Neuronal stem cell (in vitro differentiated cells): ENCODE measurements at regions not wholly inside any gene's neighbourhood (a gene's known extent, or its start where the extent isn't known, plus 50 kb on each side); places are given as distances from the start of the nearest gene placed in this dataset.

Source experiments
- DNase-seq: peaks from one replicate; pipeline ENCODE4 v3.0.0-alpha.2; 2013; ENCODE audit warnings: low spot score
- H2AFZ ChIP-seq: one replicate; pipeline ENCODE4 v1.6.1; 2013; ENCODE audit warnings: mild to moderate bottlenecking, low read length, inconsistent platforms
- H2AK5ac ChIP-seq: 2 replicates; pipeline ENCODE4 v1.6.1; 2013; ENCODE audit warnings: low read depth, mild to moderate bottlenecking, inconsistent platforms, low read length, moderate library complexity, mixed read lengths
- H2BK120ac ChIP-seq: 2 replicates; pipeline ENCODE4 v1.6.1; 2013; ENCODE audit warnings: low read depth, mild to moderate bottlenecking, inconsistent platforms, low read length, moderate library complexity, mixed read lengths
- H2BK12ac ChIP-seq: one replicate; pipeline ENCODE4 v1.6.1; 2013; ENCODE audit warnings: low read length, inconsistent platforms
- H2BK15ac ChIP-seq: 2 replicates; pipeline ENCODE4 v1.6.1; 2013; ENCODE audit warnings: mild to moderate bottlenecking, low read length, inconsistent platforms, mixed read lengths
- H2BK5ac ChIP-seq: one replicate; pipeline ENCODE4 v1.6.1; 2013; ENCODE audit warnings: inconsistent platforms, mild to moderate bottlenecking, low read length, moderate library complexity
- H3K14ac ChIP-seq: one replicate; pipeline ENCODE4 v1.6.1; 2013; ENCODE audit warnings: low read length, inconsistent platforms
- H3K18ac ChIP-seq: 2 replicates; pipeline ENCODE4 v1.6.1; 2013; ENCODE audit warnings: low read length, inconsistent platforms
- H3K23ac ChIP-seq: 2 replicates; pipeline ENCODE4 v1.6.1; 2013; ENCODE audit warnings: low read depth, mild to moderate bottlenecking, mixed read lengths, low read length, inconsistent platforms; ENCODE audit not compliant: poor library complexity
- H3K27ac ChIP-seq: replicated peaks from 3 replicates; pipeline ENCODE4 v1.5.1; 2013; ENCODE audit warnings: low read length, inconsistent platforms
- H3K27me3 ChIP-seq, 3 experiments: 2 replicates each; pipeline ENCODE4 v1.6.1; 2013; ENCODE audit warnings: low read length in 3 of 3, mild to moderate bottlenecking in 2 of 3, inconsistent platforms in 1 of 3, low read depth in 1 of 3, mixed read lengths in 1 of 3, moderate library complexity in 1 of 3; ENCODE audit not compliant: control insufficient read depth in 3 of 3, insufficient read depth in 3 of 3
- H3K36me3 ChIP-seq, 2 donors: replicated peaks in 1 of 2; 2 replicates each; pipeline ENCODE4 v1.6.1; 2013; ENCODE audit warnings: low read length in 2 of 2; ENCODE audit not compliant: control insufficient read depth in 2 of 2, insufficient read depth in 2 of 2
- H3K4ac ChIP-seq: 2 replicates; pipeline ENCODE4 v1.6.1; 2013; ENCODE audit warnings: inconsistent platforms, mild to moderate bottlenecking, low read length, moderate library complexity
- H3K4me1 ChIP-seq, 2 donors: 1 replicate in 1 of 2; 2 replicates in 1 of 2; pipeline ENCODE4 v1.6.1; 2013; ENCODE audit warnings: low read length in 2 of 2, low read depth in 1 of 2; ENCODE audit not compliant: control insufficient read depth in 2 of 2, insufficient read depth in 1 of 2
- H3K4me2 ChIP-seq: one replicate; pipeline ENCODE4 v1.6.1; 2013; ENCODE audit warnings: mild to moderate bottlenecking, low read length, inconsistent platforms; ENCODE audit not compliant: insufficient read depth, poor library complexity, severe bottlenecking
- H3K4me3 ChIP-seq, 2 donors: 2 replicates each; pipeline ENCODE4 v1.5.1; 2013; ENCODE audit warnings: low read length in 2 of 2, mild to moderate bottlenecking in 2 of 2, inconsistent platforms in 1 of 2, moderate library complexity in 1 of 2
- H3K79me1 ChIP-seq: one replicate; pipeline ENCODE4 v1.6.1; 2013; ENCODE audit warnings: low read depth, mild to moderate bottlenecking, inconsistent platforms, low read length, moderate library complexity
- H3K9ac ChIP-seq: one replicate; pipeline ENCODE4 v1.6.1; 2013; ENCODE audit warnings: mild to moderate bottlenecking, low read depth, low read length, inconsistent platforms; ENCODE audit not compliant: poor library complexity
- H3K9me3 ChIP-seq, 2 donors: replicated peaks in 1 of 2; 2 replicates each; pipeline versions ENCODE3 to v1.6.1; 2013; ENCODE audit warnings: low read length in 2 of 2, mild to moderate bottlenecking in 2 of 2, inconsistent platforms in 1 of 2, low read depth in 1 of 2, mixed read lengths in 1 of 2, moderate library complexity in 1 of 2; ENCODE audit not compliant: control insufficient read depth in 2 of 2, insufficient read depth in 1 of 2
- H4K8ac ChIP-seq: one replicate; pipeline ENCODE4 v1.6.1; 2013; ENCODE audit warnings: low read depth, mild to moderate bottlenecking, inconsistent platforms, low read length, moderate library complexity
- H4K91ac ChIP-seq: one replicate; pipeline ENCODE4 v1.6.1; 2013; ENCODE audit warnings: low read length, low read depth, mild to moderate bottlenecking, inconsistent platforms; ENCODE audit not compliant: poor library complexity
- WGBS, 2 donors: extraction: QIAGEN DNeasy Blood & Tissue Kit; methylation state at CpG; one replicate each; pipeline ENCODE4 v1.1.7; 2013; ENCODE audit warnings: missing lambda C conversion rate in 2 of 2, mixed read lengths in 1 of 2; ENCODE audit not compliant: insufficient read length in 2 of 2, insufficient replicate concordance in 1 of 2; ENCODE audit errors: extremely low coverage in 2 of 2; 5-methylcytosine and 5-hydroxymethylcytosine counted together

- H4K91ac ChIP-seq: no peak overlapping the region
- no peak overlapping the region for H3K9ac ChIP-seq
- peaks cover 0 to 17% (median 0%) of the 10 kb centered on the region in 3 experiments for H3K27me3 ChIP-seq
- H3K9me3 ChIP-seq: no peaks in the 10 kb centered on the region
- H2BK120ac ChIP-seq: no peak overlapping the region
- H2AK5ac ChIP-seq: no peak overlapping the region
- H2AFZ ChIP-seq: no peak overlapping the region
- DNase-seq: no peak
- no peaks in the 10 kb centered on the region for H3K4me1 ChIP-seq
- no peaks in the 10 kb centered on the region for H3K36me3 ChIP-seq
- H3K27ac ChIP-seq: no peak overlapping the region
- H2BK12ac ChIP-seq: no peak overlapping the region
- H2BK15ac ChIP-seq: no peak overlapping the region
- H3K4me2 ChIP-seq: no peak overlapping the region
- H3K4me3 ChIP-seq: no peak overlapping the region
- no peak overlapping the region for H2BK5ac ChIP-seq
- H3K4ac ChIP-seq: no peak overlapping the region
- no peaks in the 10 kb centered on the region for H3K79me1 ChIP-seq
- H3K18ac ChIP-seq: no peak overlapping the region
- H4K8ac ChIP-seq: no peak overlapping the region
- H3K23ac ChIP-seq: no peak overlapping the region
- no peak overlapping the region for H3K14ac ChIP-seq
These were observed 419.1 kb upstream of the BOD1L1 start for GRCh38 chr4:14046642-14047041.

GRCh38 chr4:14047840-14048239, 420.3 kb upstream of the BOD1L1 start:
- Histone ChIP-seq H2BK120ac (no peak overlapping the region), H2BK15ac (no peak overlapping the region), H3K14ac (no peak overlapping the region), H2BK5ac (no peak overlapping the region), H2AK5ac (no peak overlapping the region), H2AFZ (no peak overlapping the region), H3K4me2 (no peak overlapping the region), H3K4ac (no peak overlapping the region), H3K9ac (no peak overlapping the region), H4K8ac (no peak overlapping the region), H2BK12ac (no peak overlapping the region), H3K9me3 (no peaks in the 10 kb centered on the region), H3K18ac (no peak overlapping the region), H3K4me1 (no peaks in the 10 kb centered on the region), H4K91ac (no peak overlapping the region), H3K23ac (no peak overlapping the region), H3K79me1 (no peaks in the 10 kb centered on the region), H3K27me3 (peaks cover 0 to 17% (median 0%) of the 10 kb centered on the region in 3 experiments), H3K27ac (no peak overlapping the region), H3K36me3 (no peaks in the 10 kb centered on the region), H3K4me3 (no peak overlapping the region)
- no peak for DNase-seq
- no CpG with 5 or more reads among the region's 1 CpG for WGBS, 2 donors

- peaks cover 0 to 17% (median 0%) of the 10 kb centered on the region in 3 experiments for H3K27me3 ChIP-seq
- H3K27ac ChIP-seq: no peak overlapping the region
- H3K9ac ChIP-seq: no peak overlapping the region
- no peak overlapping the region for H3K4me3 ChIP-seq
- no peak for DNase-seq
- no peak overlapping the region for H2BK5ac ChIP-seq
- no peak overlapping the region for H2BK120ac ChIP-seq
- no peak overlapping the region for H3K23ac ChIP-seq
- no peak overlapping the region for H3K4me2 ChIP-seq
- H3K14ac ChIP-seq: no peak overlapping the region
- H4K8ac ChIP-seq: no peak overlapping the region
- no peak overlapping the region for H3K4ac ChIP-seq
- H4K91ac ChIP-seq: no peak overlapping the region
- H3K4me1 ChIP-seq: no peaks in the 10 kb centered on the region
- H3K36me3 ChIP-seq: no peaks in the 10 kb centered on the region
- H3K9me3 ChIP-seq: no peaks in the 10 kb centered on the region
- no peaks in the 10 kb centered on the region for H3K79me1 ChIP-seq
- no peak overlapping the region for H2AFZ ChIP-seq
- no peak overlapping the region for H2BK12ac ChIP-seq
- H2BK15ac ChIP-seq: no peak overlapping the region
- no peak overlapping the region for H3K18ac ChIP-seq
- no peak overlapping the region for H2AK5ac ChIP-seq
These were observed 422.4 kb upstream of the BOD1L1 start for GRCh38 chr4:14049946-14050345.

- Histone ChIP-seq H3K14ac (no peak overlapping the region), H3K4me1 (no peaks in the 10 kb centered on the region), H2BK5ac (no peak overlapping the region), H2BK15ac (no peak overlapping the region), H3K27me3 (peaks cover 0 to 14% (median 0%) of the 10 kb centered on the region in 3 experiments), H3K4me3 (no peak overlapping the region), H2AFZ (no peak overlapping the region), H4K8ac (no peak overlapping the region), H2BK120ac (no peak overlapping the region), H3K27ac (no peak overlapping the region), H3K9me3 (no peaks in the 10 kb centered on the region), H2BK12ac (no peak overlapping the region), H3K79me1 (no peaks in the 10 kb centered on the region), H2AK5ac (no peak overlapping the region), H4K91ac (no peak overlapping the region), H3K4ac (no peak overlapping the region), H3K18ac (no peak overlapping the region), H3K9ac (no peak overlapping the region), H3K4me2 (no peak overlapping the region), H3K36me3 (no peaks in the 10 kb centered on the region), H3K23ac (no peak overlapping the region)
- WGBS, 2 donors: no CpG with 5 or more reads among the region's 1 CpG
- DNase-seq: no peak
These were observed 425.8 kb upstream of the BOD1L1 start for GRCh38 chr4:14053291-14053690.
